Testis (tissue), 2 donors: ENCODE measurements at regions not wholly inside any gene's neighbourhood (a gene's known extent, or its start where the extent isn't known, plus 50 kb on each side); places are given as distances from the start of the nearest gene placed in this dataset.

ENCODE experiments used
- DNase-seq: peaks from one replicate; pipeline ENCODE4 v3.0.0-alpha.2; 2019
- H3K27ac ChIP-seq, 2 donors: fragments of 200-600 bp; sonication (generic); one replicate each; pipeline ENCODE4 v1.5.1; 2019
- H3K27me3 ChIP-seq: fragments of 200-600 bp; sonication (generic); one replicate; pipeline ENCODE4 v1.5.1; 2019
- H3K36me3 ChIP-seq: fragments of 200-600 bp; sonication (generic); one replicate; pipeline ENCODE4 v1.5.1; 2017; ENCODE audit warnings: low read depth; ENCODE audit errors: missing control alignments
- H3K4me1 ChIP-seq: fragments of 200-600 bp; sonication (generic); one replicate; pipeline ENCODE4 v1.5.1; 2019
- H3K4me3 ChIP-seq, 2 donors: fragments of 200-600 bp; sonication (generic); one replicate each; pipeline ENCODE4 v1.5.1; 2017 to 2019
- H3K9me3 ChIP-seq: fragments of 200-600 bp; sonication (generic); one replicate; pipeline ENCODE4 v1.5.1; 2017
- CTCF ChIP-seq, 3 experiments: fragments of 450-650 bp in 2 of 3; fragments of 200-600 bp in 1 of 3; sonication (generic) in 1 of 3; IDR thresholded peaks; one replicate each; pipeline ENCODE4 v1.5.1; 2016 to 2019; ENCODE audit warnings: antibody characterized with exemption in 3 of 3, mild to moderate bottlenecking in 2 of 3, moderate library complexity in 1 of 3
- POLR2A ChIP-seq: fragments of 450-650 bp; IDR thresholded peaks from one replicate; pipeline ENCODE4 v1.6.1; 2017; ENCODE audit warnings: antibody characterized with exemption, mild to moderate bottlenecking, moderate library complexity
- WGBS, 2 donors: methylation state at CpG; one replicate each; pipeline ENCODE4 v1.1.5; 2018; 5-methylcytosine and 5-hydroxymethylcytosine counted together
- intact Hi-C: fragments of 100-400 bp; cut with DNase I; formaldehyde crosslinking; loops from one replicate; pipeline ENCODE4 v1.15.1; 2023; ENCODE audit warnings: low total_unique reads

GRCh38 chr15:92565351-92566125 lies 90.0 kb downstream of the FAM174B start:
- intact Hi-C loops, result no loop called here
- no peak for DNase-seq
- Histone ChIP-seq H3K27me3 (no peaks in the 10 kb centered on the region), H3K4me3 (no peak overlapping the region), H3K4me1 (no peaks in the 10 kb centered on the region), H3K9me3 (no peaks in the 10 kb centered on the region), H3K36me3 (no peaks in the 10 kb centered on the region), H3K27ac (no peak overlapping the region)
- WGBS, 2 donors, result 94 to 98% methylated on average over 5 of the region's 5 CpGs
- TF ChIP-seq POLR2A, result no peak
- no peak for TF ChIP-seq CTCF (IDR thresholded peaks at IDR 0.05)

- H3K9me3 ChIP-seq, result no peaks in the 10 kb centered on the region
- intact Hi-C loops, result no loop called here
- TF ChIP-seq CTCF (IDR thresholded peaks at IDR 0.05) (no peak), POLR2A (no peak)
- WGBS, 2 donors, result 79 to 95% methylated on average over 5 of the region's 5 CpGs
- no peak for DNase-seq
- H3K27ac ChIP-seq, result no peak overlapping the region
- H3K27me3 ChIP-seq, result no peaks in the 10 kb centered on the region
- no peaks in the 10 kb centered on the region for H3K4me1 ChIP-seq
- H3K4me3 ChIP-seq, result no peak overlapping the region
- no peaks in the 10 kb centered on the region for H3K36me3 ChIP-seq
These were observed 93.8 kb downstream of the FAM174B start for GRCh38 chr15:92561754-92562153.

DNA sequence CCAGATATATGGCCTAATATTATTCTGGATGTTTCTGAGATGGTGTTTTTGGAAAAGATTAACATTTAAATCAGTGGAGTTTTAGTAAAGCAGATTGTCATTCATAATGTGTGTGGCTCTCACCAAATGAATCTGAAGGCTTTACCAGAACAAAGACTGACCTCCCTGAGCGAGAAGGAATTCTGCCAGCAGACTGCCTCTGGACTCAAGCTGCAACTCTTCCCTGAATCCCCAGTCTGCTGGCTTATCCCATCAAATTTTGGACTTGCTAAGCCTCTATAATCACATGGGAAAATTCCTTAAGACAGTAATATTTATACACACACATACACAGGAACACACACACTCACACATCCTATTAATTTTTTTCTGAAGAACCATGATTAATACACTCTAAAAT lies 102.3 kb downstream of the FAM174B start:
- H3K27ac ChIP-seq, result no peak overlapping the region
- intact Hi-C loops, result no loop called here
- no peak for TF ChIP-seq POLR2A
- TF ChIP-seq CTCF (IDR thresholded peaks at IDR 0.05), result no peak
- 81 to 88% methylated on average over 1 of the region's 1 CpG for WGBS, 2 donors
- H3K36me3 ChIP-seq, result no peaks in the 10 kb centered on the region
- no peaks in the 10 kb centered on the region for H3K4me1 ChIP-seq
- H3K27me3 ChIP-seq, result no peaks in the 10 kb centered on the region
- H3K9me3 ChIP-seq, result no peaks in the 10 kb centered on the region
- H3K4me3 ChIP-seq, result no peak overlapping the region
- no peak for DNase-seq

- Histone ChIP-seq H3K9me3 (no peaks in the 10 kb centered on the region), H3K27ac (no peak overlapping the region), H3K4me1 (no peaks in the 10 kb centered on the region), H3K4me3 (no peak overlapping the region), H3K27me3 (no peaks in the 10 kb centered on the region), H3K36me3 (no peaks in the 10 kb centered on the region)
- TF ChIP-seq POLR2A (no peak), CTCF (IDR thresholded peaks at IDR 0.05) (no peak)
- intact Hi-C loops, result no loop called here
- DNase-seq, result no peak
These were observed 109.6 kb downstream of the FAM174B start for GRCh38 chr15:92545996-92546395.
